Stimulated activated CD4-positive, alpha-beta T cell treated with anti-CD3 and anti-CD28 coated beads, Interleukin-1b, Interleukin-23, amount 100 ng/mL, for 4 hours (primary cell): ENCODE measurements at regions not wholly inside any gene's neighbourhood (a gene's known extent, or its start where the extent isn't known, plus 50 kb on each side); places are given as distances from the start of the nearest gene placed in this dataset.

Experiments
- DNase-seq, 2 donors: peaks; one replicate each; pipeline ENCODE4 v3.0.0-alpha.2; 2020; ENCODE audit warnings: low read depth in 2 of 2

- DNase-seq, result no peak
Measured at GRCh38 chr9:99588747-99589146, 232.9 kb upstream of the NR4A3 start.

GRCh38 chr9:99590410-99590809, 231.3 kb upstream of the NR4A3 start:
- no peak for DNase-seq

GRCh38 chr9:99590840-99591239, 230.8 kb upstream of the NR4A3 start:
- DNase-seq, result no peak

GRCh38 chr9:99591770-99592169, 229.9 kb upstream of the NR4A3 start:
- DNase-seq, result no peak

- no peak for DNase-seq
Measured at GRCh38 chr9:99592834-99593574, 228.7 kb upstream of the NR4A3 start.

GRCh38 chr9:99593610-99594009, 228.1 kb upstream of the NR4A3 start:
- DNase-seq, result no peak

- no peak for DNase-seq
Measured at GRCh38 chr9:99594056-99594780, 227.5 kb upstream of the NR4A3 start.

- no peak for DNase-seq
Measured at GRCh38 chr9:99595796-99596195, 225.9 kb upstream of the NR4A3 start.

- no peak for DNase-seq
Measured at GRCh38 chr9:99601571-99602111, 220.0 kb upstream of the NR4A3 start.

- DNase-seq, result no peak
Measured at GRCh38 chr9:99602854-99603253, 218.8 kb upstream of the NR4A3 start.

- DNase-seq, result no peak
Measured at GRCh38 chr9:99605016-99605743, 216.5 kb upstream of the NR4A3 start.

- DNase-seq, result no peak
Measured at GRCh38 chr9:99606296-99606695, 215.4 kb upstream of the NR4A3 start.

- no peak for DNase-seq
Measured at GRCh38 chr9:99606957-99607356, 214.7 kb upstream of the NR4A3 start.

- DNase-seq, result no peak
Measured at GRCh38 chr9:99607842-99608448, 213.7 kb upstream of the NR4A3 start.

GRCh38 chr9:99614341-99614740, 207.3 kb upstream of the NR4A3 start:
- no peak for DNase-seq

GRCh38 chr9:99621040-99621439, 200.6 kb upstream of the NR4A3 start:
- DNase-seq, result no peak

GRCh38 chr9:99622679-99623078, 199.0 kb upstream of the NR4A3 start:
- no peak for DNase-seq

- DNase-seq, result no peak
Measured at GRCh38 chr9:99623780-99624364, 197.8 kb upstream of the NR4A3 start.

GRCh38 chr9:99624499-99625233, 197.0 kb upstream of the NR4A3 start:
- no peak for DNase-seq

- DNase-seq, result no peak
Measured at GRCh38 chr9:99626426-99626825, 195.3 kb upstream of the NR4A3 start.

GRCh38 chr9:99628285-99628684, 193.4 kb upstream of the NR4A3 start:
- no peak for DNase-seq
